ENCODE measurements at regions not wholly inside any gene's neighbourhood (a gene's known extent, or its start where the extent isn't known, plus 50 kb on each side); places are given as distances from the start of the nearest gene placed in this dataset.
"Not testable (repeated sequence)": the region's sequence is repeated elsewhere in the genome, so short reads cannot be mapped to it uniquely, and the experiment has no call there.

- H3K27me3 ChIP-seq (ENCODE audit: insufficient read depth in 3 of 3, low read length in 2 of 3), result no peaks in the 10 kb centered on the region
- no peak for TF ChIP-seq CTCF (IDR thresholded peaks at IDR 0.05)
- H3K4me1 ChIP-seq, result no peaks in the 10 kb centered on the region
- WGBS, 3 donors, result 79 to 90% (median 84%) methylated on average over 1 of the region's 1 CpG
- H3K27ac ChIP-seq, result no peak overlapping the region
- ATAC-seq (no peak), DNase-seq (no peak)
- no peaks in the 10 kb centered on the region for H3K36me3 ChIP-seq (ENCODE audit: insufficient read depth in 1 of 2, low read depth in 1 of 2)
- intact Hi-C loops (cut with DNase I), result no loop called here
- no peaks in the 10 kb centered on the region for H3K9me3 ChIP-seq
- no peak overlapping the region for H3K4me3 ChIP-seq
Observed at GRCh38 chr5:16987776-16988175, 51.7 kb upstream of the MYO10 start.

DNA sequence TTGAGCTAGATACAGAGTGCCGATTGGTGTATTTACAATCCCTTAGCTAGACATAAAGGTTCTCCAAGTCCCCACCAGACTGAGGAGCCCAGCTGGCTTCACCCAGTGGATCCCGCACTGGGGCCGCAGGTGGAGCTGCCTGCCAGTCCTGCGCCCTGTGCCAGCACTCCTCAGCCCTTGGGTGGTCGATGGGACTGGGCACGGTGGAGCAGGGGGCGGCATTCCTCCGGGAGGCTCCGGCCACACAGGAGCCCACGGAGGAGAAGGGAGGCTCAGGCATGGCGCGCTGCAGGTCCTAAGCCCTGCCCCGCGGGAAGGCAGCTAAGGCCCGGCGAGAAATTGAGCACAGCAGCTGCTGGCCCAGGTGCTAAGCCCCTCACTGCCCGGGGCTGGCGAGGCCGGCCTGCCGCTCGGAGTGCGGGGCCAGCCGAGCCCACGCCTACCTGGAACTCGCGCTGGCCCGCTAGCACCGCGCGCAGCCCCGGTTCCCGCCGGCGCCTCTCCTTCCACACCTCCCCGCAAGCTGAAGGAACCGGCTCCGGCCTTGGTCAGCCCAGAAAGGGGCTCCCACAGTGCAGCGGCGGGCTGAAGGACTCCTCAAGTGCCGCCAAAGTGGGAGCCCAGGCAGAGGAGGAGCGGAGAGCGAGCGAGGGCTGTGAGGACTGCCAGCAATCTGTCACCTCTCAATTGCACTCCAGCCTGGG lies 54.9 kb upstream of the MYO10 start:
- H3K4me1 ChIP-seq; intact Hi-C loops (cut with DNase I); H3K36me3 ChIP-seq (ENCODE audit: insufficient read depth in 1 of 2, low read depth in 1 of 2); H3K27ac ChIP-seq; H3K4me3 ChIP-seq; ATAC-seq; H3K27me3 ChIP-seq (ENCODE audit: insufficient read depth in 3 of 3, low read length in 2 of 3); H3K9me3 ChIP-seq; DNase-seq: not testable (repeated sequence)
- 95 to 97% (median 97%) methylated on average over 32 to 43 of the region's 43 CpGs for WGBS, 3 donors

DNA sequence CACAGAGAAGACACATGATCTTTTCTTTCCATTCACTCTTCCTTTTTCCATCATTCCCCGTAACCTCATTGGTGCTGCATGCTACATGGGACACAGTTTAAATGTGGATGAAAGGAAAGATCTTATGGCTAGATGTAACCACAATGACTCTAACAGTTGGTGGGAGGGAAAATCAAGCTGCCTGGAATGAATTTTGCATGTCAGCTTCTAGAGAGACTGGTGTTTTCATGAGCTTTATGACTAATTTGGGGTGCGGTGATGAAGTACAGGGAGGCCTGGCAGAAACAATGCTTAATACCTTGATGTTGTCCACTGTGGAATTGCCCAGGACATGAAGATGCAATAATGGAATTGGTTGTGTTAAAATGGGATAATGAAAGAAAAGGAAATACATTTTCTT lies 55.9 kb upstream of the MYO10 start:
- H3K27ac ChIP-seq, result no peak overlapping the region
- no peak for DNase-seq
- TF ChIP-seq CTCF (IDR thresholded peaks at IDR 0.05), result no peak
- no peaks in the 10 kb centered on the region for H3K27me3 ChIP-seq (ENCODE audit: insufficient read depth in 3 of 3, low read length in 2 of 3)
- no peaks in the 10 kb centered on the region for H3K9me3 ChIP-seq
- 87 to 95% (median 95%) methylated on average over 2 of the region's 2 CpGs for WGBS, 3 donors
- H3K4me3 ChIP-seq, result no peak overlapping the region
- intact Hi-C loops (cut with DNase I), result no loop called here
- no peaks in the 10 kb centered on the region for H3K4me1 ChIP-seq
- no peaks in the 10 kb centered on the region for H3K36me3 ChIP-seq (ENCODE audit: insufficient read depth in 1 of 2, low read depth in 1 of 2)
- ATAC-seq, result no peak

- WGBS, 3 donors, result 63 to 66% (median 65%) methylated on average over 5 of the region's 5 CpGs
- no peak for DNase-seq
- Histone ChIP-seq H3K36me3 (ENCODE audit: insufficient read depth in 1 of 2, low read depth in 1 of 2) (no peaks in the 10 kb centered on the region), H3K27ac (no peak overlapping the region), H3K9me3 (no peaks in the 10 kb centered on the region), H3K27me3 (ENCODE audit: insufficient read depth in 3 of 3, low read length in 2 of 3) (no peaks in the 10 kb centered on the region), H3K4me3 (no peak overlapping the region), H3K4me1 (no peaks in the 10 kb centered on the region)
- intact Hi-C loops (cut with DNase I), result no loop called here
- ATAC-seq, result no peak
- no peak for TF ChIP-seq CTCF (IDR thresholded peaks at IDR 0.05)
Observed at GRCh38 chr5:16992444-16992843, 56.4 kb upstream of the MYO10 start.

DNA sequence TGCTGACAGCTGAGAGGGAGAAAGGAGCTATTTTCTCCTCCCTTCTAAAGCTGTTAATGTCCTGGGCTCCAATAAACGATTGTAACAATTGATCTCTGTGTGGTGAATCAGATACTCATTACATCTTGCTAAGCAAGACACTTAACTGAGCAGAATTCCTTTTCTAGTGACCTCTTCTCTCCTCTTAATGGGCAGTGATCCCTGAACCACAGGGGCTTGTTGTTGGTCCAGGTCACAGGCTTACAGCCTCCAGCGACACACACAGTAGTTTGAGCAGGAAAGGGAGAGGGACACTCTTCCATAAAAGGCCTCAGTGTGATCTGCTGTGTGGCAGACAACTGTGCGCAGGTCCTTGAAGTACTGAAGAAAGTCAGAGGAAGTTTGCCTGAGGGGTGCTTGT lies 58.5 kb upstream of the MYO10 start:
- H3K27ac ChIP-seq, result no peak overlapping the region
- no peak for ATAC-seq
- no peak for DNase-seq
- H3K4me1 ChIP-seq, result no peaks in the 10 kb centered on the region
- intact Hi-C loops (cut with DNase I), result no loop called here
- H3K4me3 ChIP-seq, result no peak overlapping the region
- H3K9me3 ChIP-seq, result no peaks in the 10 kb centered on the region
- H3K36me3 ChIP-seq (ENCODE audit: insufficient read depth in 1 of 2, low read depth in 1 of 2), result no peaks in the 10 kb centered on the region
- no peak for TF ChIP-seq CTCF (IDR thresholded peaks at IDR 0.05)
- WGBS, 3 donors, result 43 to 45% (median 44%) methylated on average over 3 of the region's 3 CpGs
- H3K27me3 ChIP-seq (ENCODE audit: insufficient read depth in 3 of 3, low read length in 2 of 3), result no peaks in the 10 kb centered on the region
